SU-DHL-6 (cell line): ENCODE measurements at regions not wholly inside any gene's neighbourhood (a gene's known extent, or its start where the extent isn't known, plus 50 kb on each side); places are given as distances from the start of the nearest gene placed in this dataset.

Experiments
- H2AFZ ChIP-seq: fragments of 200-600 bp; sonication (generic); 2 replicates; pipeline ENCODE4 v1.6.1; 2014; ENCODE audit warnings: low read depth, mild to moderate bottlenecking, moderate library complexity, mixed read lengths, antibody characterized with exemption, low read length; ENCODE audit not compliant: severe bottlenecking
- H3F3A ChIP-seq: fragments of 200-600 bp; shearing (Covaris generic); 2 replicates; pipeline ENCODE4 v1.6.0; 2016; ENCODE audit warnings: antibody characterized with exemption, mild to moderate bottlenecking; ENCODE audit not compliant: insufficient read depth
- H3K27ac ChIP-seq: fragments of 200-600 bp; sonication (generic); 2 replicates; pipeline ENCODE4 v1.5.1; 2016; ENCODE audit warnings: low read depth, mild to moderate bottlenecking, low read length, moderate library complexity, mixed read lengths
- H3K27me3 ChIP-seq: fragments of 200-600 bp; sonication (generic), shearing (Covaris generic); 2 replicates; pipeline ENCODE4 v1.6.0; 2014; ENCODE audit warnings: mild to moderate bottlenecking, low read length
- H3K36me3 ChIP-seq: fragments of 200-600 bp; sonication (generic); 2 replicates; pipeline ENCODE4 v1.6.1; 2014; ENCODE audit warnings: mild to moderate bottlenecking, low read length, mixed read lengths
- H3K4me2 ChIP-seq: fragments of 300-600, 200-600 bp; shearing (Covaris generic), sonication (generic); 2 replicates; pipeline ENCODE4 v1.6.0; 2014; ENCODE audit warnings: low read length, low read depth, mild to moderate bottlenecking; ENCODE audit not compliant: poor library complexity, severe bottlenecking
- H3K4me3 ChIP-seq: fragments of 200-600 bp; sonication (generic); 2 replicates; pipeline ENCODE4 v1.5.1; 2014; ENCODE audit warnings: antibody characterized with exemption, low read length, mild to moderate bottlenecking, mixed read lengths; ENCODE audit not compliant: insufficient read depth, poor library complexity, severe bottlenecking
- H3K79me2 ChIP-seq: fragments of 200-600 bp; sonication (generic); 2 replicates; pipeline ENCODE4 v1.6.1; 2014; ENCODE audit warnings: mild to moderate bottlenecking, low read length, moderate library complexity; ENCODE audit not compliant: insufficient read depth
- H3K9ac ChIP-seq: fragments of 200-600 bp; sonication (generic); 2 replicates; pipeline ENCODE4 v1.7.0; 2014; ENCODE audit warnings: mild to moderate bottlenecking, low read length
- H3K9me2 ChIP-seq: fragments of 200-600 bp; sonication (generic); replicated peaks from 2 replicates; pipeline ENCODE4 v1.6.1; 2014; ENCODE audit warnings: low read length; ENCODE audit not compliant: insufficient read depth
- H3K9me3 ChIP-seq: fragments of 200-600 bp; sonication (generic); 2 replicates; pipeline ENCODE4 v1.6.1; 2014; ENCODE audit warnings: low read length, mixed read lengths; ENCODE audit not compliant: insufficient read depth
- H4K20me1 ChIP-seq: fragments of 200-600 bp; sonication (generic); 2 replicates; pipeline ENCODE4 v1.6.1; 2014; ENCODE audit warnings: low read depth, mild to moderate bottlenecking, antibody characterized with exemption, low read length, moderate library complexity, mixed read lengths
- EZH2phosphoT487 ChIP-seq: fragments of 200-600 bp; sonication (generic), shearing (Covaris generic); conservative IDR thresholded peaks from 2 replicates; pipeline ENCODE4 v1.6.1; 2018; ENCODE audit warnings: mild to moderate bottlenecking, antibody characterized with exemption, low read length, moderate library complexity, mixed read lengths
- TF ChIP-seq, protein P1 (sequence below): fragments of 200-600 bp; sonication (generic); IDR thresholded peaks from one replicate; pipeline ENCODE4 v1.5.1; 2017; ENCODE audit warnings: antibody characterized with exemption, mild to moderate bottlenecking, low read length, moderate library complexity; ENCODE audit not compliant: insufficient read depth, poor library complexity, severe bottlenecking

DNA sequence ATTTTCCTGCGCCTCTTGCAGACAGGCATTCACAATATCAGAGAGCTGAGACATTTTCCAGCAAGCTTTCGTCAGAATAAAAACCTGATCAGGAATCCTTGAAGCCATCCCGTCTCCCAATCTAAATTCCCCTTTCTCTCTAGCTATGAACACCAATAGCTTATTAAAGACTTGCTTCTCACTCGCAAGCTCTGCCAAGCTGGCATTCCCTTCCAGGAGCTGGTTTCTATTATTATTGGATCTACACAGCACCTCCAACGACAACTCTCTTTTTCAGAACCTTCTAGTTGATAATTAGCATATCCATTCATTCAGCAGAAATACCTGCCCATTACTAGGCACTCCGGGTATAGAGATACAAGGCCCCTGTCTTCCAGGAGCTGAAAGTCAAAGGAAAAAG lies 350.3 kb downstream of the MTX2 start:
- H2AFZ ChIP-seq = no peak overlapping the region

DNA sequence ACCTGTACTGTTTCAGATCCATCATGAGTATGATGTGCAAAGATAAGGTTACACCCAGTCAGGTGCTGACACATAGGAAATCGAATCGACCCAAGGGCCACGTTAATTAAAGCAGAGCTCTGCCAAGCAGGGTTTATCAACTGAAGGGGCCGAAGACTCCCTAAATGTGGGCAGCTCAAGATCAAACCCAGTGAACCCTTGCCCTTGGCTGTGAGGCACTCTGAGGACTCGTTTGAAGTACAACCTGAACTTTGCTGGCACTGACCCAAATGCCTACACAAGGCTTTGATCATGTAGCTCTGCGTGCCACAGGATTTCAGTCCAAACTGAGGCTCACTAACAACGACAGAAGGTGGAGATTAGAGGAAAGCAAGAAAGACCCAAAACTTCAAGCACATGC lies 352.1 kb downstream of the MTX2 start:
- no peak overlapping the region for H3K27ac ChIP-seq
- no peaks in the 10 kb centered on the region for H3K79me2 ChIP-seq
- H3K36me3 ChIP-seq = no peaks in the 10 kb centered on the region
- H3F3A ChIP-seq = no peaks in the 10 kb centered on the region
- no peak overlapping the region for H3K4me3 ChIP-seq
- no peak overlapping the region for H3K4me2 ChIP-seq
- TF ChIP-seq EZH2phosphoT487 = no peak
- TF ChIP-seq, protein P1, sequence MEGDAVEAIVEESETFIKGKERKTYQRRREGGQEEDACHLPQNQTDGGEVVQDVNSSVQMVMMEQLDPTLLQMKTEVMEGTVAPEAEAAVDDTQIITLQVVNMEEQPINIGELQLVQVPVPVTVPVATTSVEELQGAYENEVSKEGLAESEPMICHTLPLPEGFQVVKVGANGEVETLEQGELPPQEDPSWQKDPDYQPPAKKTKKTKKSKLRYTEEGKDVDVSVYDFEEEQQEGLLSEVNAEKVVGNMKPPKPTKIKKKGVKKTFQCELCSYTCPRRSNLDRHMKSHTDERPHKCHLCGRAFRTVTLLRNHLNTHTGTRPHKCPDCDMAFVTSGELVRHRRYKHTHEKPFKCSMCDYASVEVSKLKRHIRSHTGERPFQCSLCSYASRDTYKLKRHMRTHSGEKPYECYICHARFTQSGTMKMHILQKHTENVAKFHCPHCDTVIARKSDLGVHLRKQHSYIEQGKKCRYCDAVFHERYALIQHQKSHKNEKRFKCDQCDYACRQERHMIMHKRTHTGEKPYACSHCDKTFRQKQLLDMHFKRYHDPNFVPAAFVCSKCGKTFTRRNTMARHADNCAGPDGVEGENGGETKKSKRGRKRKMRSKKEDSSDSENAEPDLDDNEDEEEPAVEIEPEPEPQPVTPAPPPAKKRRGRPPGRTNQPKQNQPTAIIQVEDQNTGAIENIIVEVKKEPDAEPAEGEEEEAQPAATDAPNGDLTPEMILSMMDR = no peak
- no peak overlapping the region for H3K9ac ChIP-seq
- no peaks in the 10 kb centered on the region for H3K9me3 ChIP-seq
- H3K27me3 ChIP-seq = no peaks in the 10 kb centered on the region
- no peaks in the 10 kb centered on the region for H4K20me1 ChIP-seq
- no peaks in the 10 kb centered on the region for H3K9me2 ChIP-seq
- H2AFZ ChIP-seq = no peak overlapping the region

More for the DNA sequence above, 350.3 kb downstream of the MTX2 start:
- Histone ChIP-seq H3K9me2 (no peaks in the 10 kb centered on the region), H4K20me1 (no peaks in the 10 kb centered on the region), H3F3A (no peaks in the 10 kb centered on the region), H3K36me3 (no peaks in the 10 kb centered on the region), H3K9me3 (no peaks in the 10 kb centered on the region), H3K79me2 (no peaks in the 10 kb centered on the region), H3K4me3 (no peak overlapping the region), H3K9ac (no peak overlapping the region), H3K27me3 (no peaks in the 10 kb centered on the region), H3K27ac (no peak overlapping the region), H3K4me2 (no peak overlapping the region)
- TF ChIP-seq EZH2phosphoT487 = no peak
- TF ChIP-seq, protein P1 = no peak

DNA sequence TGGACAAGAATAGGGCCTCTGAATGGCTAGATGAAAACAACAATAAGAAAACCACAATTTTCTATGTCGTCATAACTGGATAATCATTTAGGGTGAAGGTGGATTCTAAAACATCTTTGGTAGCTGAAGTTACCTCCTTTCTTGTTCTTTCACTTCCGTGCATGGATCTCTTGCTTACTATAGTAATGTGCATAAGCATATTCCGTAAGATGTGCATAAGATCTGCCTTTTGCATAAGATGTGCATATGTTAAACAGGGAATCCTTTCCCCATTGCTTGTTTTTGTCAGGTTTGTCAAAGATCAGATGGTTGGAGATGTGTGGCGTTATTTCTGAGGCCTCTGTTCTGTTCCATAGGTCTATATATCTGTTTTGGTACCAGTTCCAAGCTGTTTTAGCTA lies 353.6 kb downstream of the MTX2 start:
- Histone ChIP-seq H3K9ac (no peak overlapping the region), H4K20me1 (no peaks in the 10 kb centered on the region; the same call in 1 of the 2 replicates), H3K36me3 (no peaks in the 10 kb centered on the region), H3K9me3 (no peaks in the 10 kb centered on the region), H2AFZ (no peak overlapping the region), H3K27ac (no peak overlapping the region), H3K4me2 (no peak overlapping the region), H3K4me3 (no peak overlapping the region), H3K27me3 (no peaks in the 10 kb centered on the region), H3K79me2 (no peaks in the 10 kb centered on the region), H3K9me2 (no peaks in the 10 kb centered on the region), H3F3A (no peaks in the 10 kb centered on the region)
- TF ChIP-seq, protein P1 = no peak
- TF ChIP-seq EZH2phosphoT487 = no peak

DNA sequence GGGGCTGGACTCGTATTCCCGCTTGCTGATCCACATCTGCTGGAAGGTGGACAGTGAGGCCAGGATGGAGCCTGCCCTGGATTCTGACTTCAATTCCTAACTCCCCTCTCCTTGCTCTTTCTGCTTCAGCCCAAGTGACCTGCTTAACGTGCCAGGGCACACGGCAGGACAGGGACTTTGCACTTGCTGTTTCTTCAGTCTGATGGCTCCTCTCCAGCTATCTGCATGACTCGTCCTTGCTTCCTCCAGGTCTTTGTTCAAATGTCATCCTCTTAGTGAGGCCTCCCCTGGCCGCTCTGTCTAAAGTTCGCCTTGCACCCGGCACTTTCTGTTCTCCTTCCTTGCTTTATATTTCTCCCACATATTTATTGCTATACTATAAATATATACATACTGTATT lies 357.6 kb downstream of the MTX2 start:
- Histone ChIP-seq H3K9me2 (no peaks in the 10 kb centered on the region), H3K27ac (no peak overlapping the region), H3K9me3 (no peaks in the 10 kb centered on the region), H3K4me3 (no peak overlapping the region), H3K9ac (no peak overlapping the region), H3K36me3 (no peaks in the 10 kb centered on the region), H4K20me1 (no peaks in the 10 kb centered on the region; the same call in 1 of the 2 replicates), H2AFZ (no peak overlapping the region), H3K27me3 (no peaks in the 10 kb centered on the region), H3K4me2 (no peak overlapping the region), H3K79me2 (no peaks in the 10 kb centered on the region), H3F3A (no peaks in the 10 kb centered on the region)
- no peak for TF ChIP-seq EZH2phosphoT487
- TF ChIP-seq, protein P1 = no peak
